ENCODE measurements at regions not wholly inside any gene's neighbourhood (a gene's known extent, or its start where the extent isn't known, plus 50 kb on each side); places are given as distances from the start of the nearest gene placed in this dataset.

- TF ChIP-seq CTCF (conservative IDR thresholded peaks at IDR 0.05; ENCODE audit: low read length) (no peak), EZH2phosphoT487 (IDR thresholded peaks at IDR 0.05; ENCODE audit: borderline replicate concordance, low read depth, low read length) (no peak)
Observed at GRCh38 chr16:34054137-34054536, 594.7 kb downstream of the TP53TG3F start.

All from OCI-LY7 (cell line).